HG02678 (cell line): ENCODE measurements at regions not wholly inside any gene's neighbourhood (a gene's known extent, or its start where the extent isn't known, plus 50 kb on each side); places are given as distances from the start of the nearest gene placed in this dataset.
"Not testable (repeated sequence)": the region's sequence is repeated elsewhere in the genome, so short reads cannot be mapped to it uniquely, and the experiment has no call there.

Experiments
- ATAC-seq: cut with Tn5 transposase; IDR thresholded peaks from one replicate; pipeline ENCODE4 v1.9.1; 2021; ENCODE audit warnings: mild to moderate bottlenecking, moderate library complexity; ENCODE audit not compliant: unreplicated experiment

- ATAC-seq, result no peak
Observed at GRCh38 chr7:121623130-121623872, 227.2 kb upstream of the FAM3C start.

DNA sequence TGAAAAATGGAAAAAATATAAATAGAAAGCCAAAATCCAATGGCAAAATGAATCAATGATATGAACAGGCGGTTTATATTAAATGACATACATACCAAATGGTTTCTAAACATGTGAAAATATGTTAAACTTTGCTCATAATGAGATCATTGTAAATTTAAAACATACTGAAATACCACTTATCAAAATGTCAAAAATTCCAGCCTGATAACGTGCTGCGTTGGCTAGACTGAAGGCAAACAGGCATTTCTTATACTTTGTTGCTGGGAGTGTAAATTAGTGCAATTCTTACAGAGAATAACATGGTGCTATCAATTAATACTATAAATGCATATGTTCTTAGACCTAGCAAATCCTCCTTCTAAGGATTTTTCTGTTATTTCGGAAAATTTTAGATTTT, 225.8 kb upstream of the FAM3C start:
- no peak for ATAC-seq

DNA sequence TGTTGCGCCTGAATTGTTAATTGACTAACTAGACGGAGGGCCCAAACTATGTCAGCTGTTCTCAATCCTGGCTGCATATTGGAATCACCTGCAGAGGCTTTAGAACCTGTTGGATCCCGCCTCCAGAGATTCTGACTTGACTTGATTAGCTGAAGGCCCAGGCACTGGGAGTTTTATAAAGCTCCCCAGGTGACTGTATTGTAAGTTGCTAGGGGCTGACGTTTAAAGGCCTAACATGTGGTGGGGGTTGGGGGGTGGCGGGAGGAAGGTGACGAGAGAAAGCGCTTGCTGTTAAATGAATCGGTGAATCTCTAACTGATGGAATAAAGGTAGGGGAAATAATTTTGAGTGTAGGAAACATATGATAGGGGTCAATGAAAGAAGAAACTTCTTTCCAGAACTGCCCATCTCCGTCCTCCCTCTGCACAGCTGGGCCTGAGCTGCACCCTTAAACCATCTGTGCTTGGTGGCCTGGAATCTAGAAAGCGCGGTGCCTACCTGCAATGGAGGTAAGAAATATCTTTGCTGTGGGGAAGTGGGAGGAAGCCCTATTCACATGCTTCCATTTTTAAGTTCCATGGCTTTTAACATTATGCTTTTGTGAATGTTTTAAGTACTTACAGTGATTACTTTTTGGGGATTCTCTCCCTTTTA, 225.0 kb upstream of the FAM3C start:
- ATAC-seq, result no peak

DNA sequence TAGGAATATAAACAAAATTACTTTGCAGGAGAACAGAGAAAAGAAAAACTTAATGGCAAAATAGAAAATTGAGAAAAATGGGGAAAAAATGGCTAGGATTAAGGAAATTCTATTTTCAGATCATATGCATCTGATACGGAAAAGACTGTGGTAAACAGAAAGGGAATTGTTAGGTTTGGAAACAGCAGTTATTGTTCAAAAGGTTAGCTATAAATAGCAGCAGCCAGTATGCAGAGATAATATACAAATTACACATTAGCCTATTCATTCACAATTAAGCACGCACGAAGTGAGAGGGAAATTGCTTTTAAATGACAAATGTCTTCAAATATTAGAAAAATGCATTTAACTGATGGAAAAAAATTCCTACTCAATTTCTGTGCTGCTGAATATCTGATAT, 224.1 kb upstream of the FAM3C start:
- no peak for ATAC-seq

DNA sequence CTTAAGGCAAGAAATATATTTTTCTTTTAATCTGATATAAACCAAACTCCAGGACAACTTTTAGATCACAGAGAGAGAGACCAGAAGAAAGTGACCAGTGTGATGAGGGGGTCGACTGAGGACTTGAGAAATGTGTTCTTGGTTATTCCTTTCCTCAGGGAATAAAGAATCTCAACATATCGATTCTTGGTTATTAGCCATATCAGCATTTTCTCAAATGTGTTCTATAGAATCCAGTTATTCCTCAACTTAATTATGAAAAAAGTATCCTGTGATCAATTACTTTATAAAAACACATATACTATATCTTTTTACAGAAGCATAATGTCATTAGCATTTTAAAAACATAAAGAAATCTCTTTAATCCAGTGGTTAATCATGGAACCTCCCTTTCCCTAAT, 222.1 kb upstream of the FAM3C start:
- ATAC-seq, result no peak

DNA sequence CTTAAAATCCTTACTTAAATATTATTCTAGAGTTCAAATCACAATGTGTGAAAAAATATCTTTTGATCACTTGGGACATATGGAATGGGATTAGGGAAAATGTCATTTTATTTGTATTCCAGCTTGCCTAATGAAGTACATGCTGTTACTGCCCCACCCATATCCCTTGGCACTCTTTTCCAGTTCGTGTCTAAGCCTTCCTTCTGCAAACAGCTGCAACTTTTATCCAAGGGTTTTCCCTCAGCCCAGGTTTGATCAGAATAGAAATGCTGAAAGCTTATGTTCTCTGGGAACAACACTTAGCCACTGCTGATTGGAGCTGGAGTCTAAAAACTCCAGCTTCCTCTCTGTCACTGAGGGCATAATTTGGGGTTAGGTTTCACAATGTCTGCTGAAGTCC, 214.1 kb upstream of the FAM3C start:
- ATAC-seq, result no peak

DNA sequence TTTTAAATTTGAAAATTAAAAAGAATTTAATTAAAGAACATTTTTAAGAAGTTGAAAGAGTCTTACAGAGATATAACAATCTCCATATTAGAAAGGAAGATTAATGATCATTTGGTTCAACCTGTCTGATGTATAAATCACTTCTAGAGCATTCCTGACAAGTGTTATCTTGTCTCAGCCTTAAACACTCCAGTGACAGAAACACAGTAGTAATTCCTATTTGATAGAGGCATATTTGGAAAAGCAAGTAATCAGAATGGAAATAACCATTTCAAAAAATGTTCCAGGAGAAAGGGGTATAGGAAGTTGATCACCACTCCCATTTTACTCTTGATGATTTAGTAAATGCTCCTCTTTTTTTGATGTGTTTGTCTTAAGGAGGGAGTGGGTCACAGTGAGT, 213.1 kb upstream of the FAM3C start:
- ATAC-seq, result no peak

GRCh38 chr7:121608785-121609184, 212.7 kb upstream of the FAM3C start:
- ATAC-seq, result no peak

DNA sequence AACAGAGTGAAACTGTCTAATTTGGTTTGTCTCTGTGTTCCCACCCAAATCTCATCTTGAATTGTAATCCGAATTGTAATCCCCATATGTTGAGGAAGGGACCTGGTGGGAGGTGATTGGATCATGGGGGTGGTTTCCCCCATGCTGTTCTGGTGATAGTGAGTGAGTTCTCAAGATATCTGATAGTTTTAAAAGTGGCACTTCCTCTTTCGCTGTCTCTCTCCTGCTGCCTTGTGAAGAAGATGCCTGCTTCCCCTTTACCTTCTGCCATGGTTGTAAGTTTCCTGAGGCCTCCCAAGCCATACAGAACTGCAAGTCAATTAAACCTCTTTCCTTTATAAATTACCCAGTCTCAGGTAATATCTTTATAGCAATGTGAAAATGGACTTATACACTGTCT, 212.1 kb upstream of the FAM3C start:
- ATAC-seq, result not testable (repeated sequence)

DNA sequence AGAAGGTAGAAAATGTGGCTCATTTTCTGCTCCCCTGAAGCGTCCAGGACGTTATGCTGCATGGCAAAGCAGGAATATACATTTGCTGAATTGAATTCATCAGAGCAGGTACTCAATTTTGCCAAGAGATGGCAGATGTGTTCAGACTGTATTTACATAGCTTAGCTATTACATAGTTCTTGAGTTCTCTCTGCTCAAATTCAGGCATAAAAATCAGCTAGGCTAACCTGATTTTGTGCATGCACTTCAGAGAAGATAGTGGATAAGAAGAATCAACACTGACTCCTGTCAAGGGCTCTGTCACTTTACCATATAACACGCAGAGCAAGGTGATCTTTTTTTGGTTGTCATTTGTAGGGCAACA, 209.2 kb upstream of the FAM3C start:
- no peak for ATAC-seq

- no peak for ATAC-seq
Observed at GRCh38 chr7:121604627-121605316, 208.7 kb upstream of the FAM3C start.

DNA sequence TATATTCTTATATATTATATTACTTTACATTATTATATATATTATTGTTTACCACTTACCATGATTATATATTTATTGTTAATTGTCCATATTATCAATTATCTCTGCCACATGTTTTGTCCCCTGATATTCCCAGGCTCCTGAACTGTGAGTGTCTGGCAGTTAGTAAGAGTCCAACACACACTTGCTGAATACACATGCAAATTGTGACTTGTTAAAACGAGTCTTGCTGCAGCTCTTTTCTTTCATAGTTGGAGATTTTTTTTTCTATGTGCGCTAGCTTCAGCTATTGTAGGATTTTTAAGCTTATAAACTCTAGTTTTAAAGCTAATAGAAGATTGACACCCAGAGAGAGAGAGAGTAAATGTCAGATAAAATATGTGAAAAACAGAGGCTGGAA, 207.8 kb upstream of the FAM3C start:
- no peak for ATAC-seq

DNA sequence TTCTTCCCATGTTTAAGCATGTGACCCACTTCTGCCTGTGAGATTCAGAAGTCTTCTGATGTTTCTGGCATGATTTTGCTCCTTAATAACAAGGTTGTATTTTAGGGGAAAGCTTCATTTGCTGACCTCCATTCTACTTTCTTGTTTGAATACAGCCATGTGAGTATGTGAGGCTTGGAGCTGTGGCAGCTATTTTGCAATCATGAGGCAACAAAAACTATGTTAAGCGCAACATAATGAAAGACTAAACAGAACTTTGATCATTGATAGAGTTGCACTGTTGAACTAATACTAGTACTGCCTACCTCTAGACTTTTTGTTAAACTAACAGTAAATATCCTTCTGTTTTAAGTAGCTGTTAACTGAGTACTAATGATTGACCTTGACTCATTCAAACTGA, 203.8 kb upstream of the FAM3C start:
- ATAC-seq, result no peak

GRCh38 chr7:121595758-121596696, 199.9 kb upstream of the FAM3C start:
- no peak for ATAC-seq

DNA sequence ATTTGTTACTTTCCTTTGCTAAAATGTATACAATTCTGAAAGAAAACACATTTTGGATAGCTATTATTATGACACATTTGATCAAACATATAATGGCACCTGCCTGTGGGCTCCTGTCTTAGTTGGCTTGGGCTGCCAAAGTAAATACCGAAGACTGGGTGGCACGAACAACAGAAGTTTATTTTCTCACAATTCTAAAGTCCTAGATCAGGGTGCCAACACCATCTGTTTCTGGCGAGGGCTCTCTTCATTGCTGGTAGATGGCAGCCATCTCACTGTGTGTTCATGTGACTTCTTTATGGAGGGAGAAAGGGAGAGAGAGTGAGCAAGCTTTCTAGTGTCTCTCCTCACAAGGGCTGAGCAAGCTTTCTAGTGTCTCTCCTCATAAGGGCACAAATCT, 195.8 kb upstream of the FAM3C start:
- no peak for ATAC-seq

DNA sequence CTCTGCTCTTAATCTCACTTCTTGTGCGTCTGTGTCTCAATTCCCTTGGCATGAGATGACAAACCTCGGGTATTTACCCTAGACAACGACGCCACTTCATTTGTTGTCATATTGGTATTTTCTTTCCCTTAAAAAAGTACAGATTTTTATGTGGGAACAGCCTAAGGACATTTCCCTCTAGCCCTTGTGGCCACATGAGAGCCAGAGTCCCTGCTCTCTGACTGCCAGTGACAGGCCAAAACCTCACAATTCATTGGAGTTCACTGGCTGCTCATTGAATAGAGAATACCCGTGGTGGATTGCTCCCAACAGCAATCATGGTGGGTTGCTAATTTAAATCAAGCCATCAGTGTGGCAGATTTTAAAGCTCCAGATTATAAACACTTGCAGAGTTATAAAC, 191.3 kb upstream of the FAM3C start:
- no peak for ATAC-seq

DNA sequence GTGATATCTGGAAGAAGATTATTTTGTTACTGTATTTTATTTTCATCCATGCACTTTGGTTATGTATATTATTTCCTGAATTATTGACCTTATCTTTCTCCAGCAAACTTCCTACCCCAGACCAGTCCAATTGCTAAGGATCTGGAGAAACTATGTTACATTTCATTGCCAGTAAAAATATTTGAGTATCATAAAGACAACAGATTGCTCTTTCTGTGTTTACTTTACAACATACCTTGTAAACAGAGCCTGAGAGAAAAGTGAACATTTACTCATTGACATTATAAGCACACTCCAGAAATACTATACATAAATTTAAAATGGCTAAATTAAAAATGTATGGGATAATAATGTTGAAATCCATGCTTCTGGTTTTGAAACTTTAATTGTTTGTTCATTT, 186.2 kb upstream of the FAM3C start:
- no peak for ATAC-seq

- ATAC-seq, result no peak
Observed at GRCh38 chr7:121579639-121580038, 183.5 kb upstream of the FAM3C start.

DNA sequence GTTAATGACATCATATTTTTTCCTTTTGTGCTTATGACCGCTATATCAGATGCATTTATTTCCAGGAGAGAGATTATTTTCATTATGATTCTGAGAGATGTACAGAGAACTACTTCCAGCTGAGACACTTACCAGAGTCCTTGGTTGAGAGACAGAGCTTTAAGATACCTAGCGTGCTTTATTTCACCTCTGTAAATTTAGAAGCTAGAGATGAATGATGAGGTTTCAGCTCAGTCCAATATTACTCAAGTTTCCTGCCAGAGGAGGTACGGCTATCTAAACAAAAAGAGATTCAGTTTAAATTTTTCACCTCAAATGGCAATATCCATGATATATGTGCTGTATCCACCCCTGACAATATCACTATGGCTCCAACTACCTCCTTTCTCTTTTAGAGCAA, 182.6 kb upstream of the FAM3C start:
- no peak for ATAC-seq

DNA sequence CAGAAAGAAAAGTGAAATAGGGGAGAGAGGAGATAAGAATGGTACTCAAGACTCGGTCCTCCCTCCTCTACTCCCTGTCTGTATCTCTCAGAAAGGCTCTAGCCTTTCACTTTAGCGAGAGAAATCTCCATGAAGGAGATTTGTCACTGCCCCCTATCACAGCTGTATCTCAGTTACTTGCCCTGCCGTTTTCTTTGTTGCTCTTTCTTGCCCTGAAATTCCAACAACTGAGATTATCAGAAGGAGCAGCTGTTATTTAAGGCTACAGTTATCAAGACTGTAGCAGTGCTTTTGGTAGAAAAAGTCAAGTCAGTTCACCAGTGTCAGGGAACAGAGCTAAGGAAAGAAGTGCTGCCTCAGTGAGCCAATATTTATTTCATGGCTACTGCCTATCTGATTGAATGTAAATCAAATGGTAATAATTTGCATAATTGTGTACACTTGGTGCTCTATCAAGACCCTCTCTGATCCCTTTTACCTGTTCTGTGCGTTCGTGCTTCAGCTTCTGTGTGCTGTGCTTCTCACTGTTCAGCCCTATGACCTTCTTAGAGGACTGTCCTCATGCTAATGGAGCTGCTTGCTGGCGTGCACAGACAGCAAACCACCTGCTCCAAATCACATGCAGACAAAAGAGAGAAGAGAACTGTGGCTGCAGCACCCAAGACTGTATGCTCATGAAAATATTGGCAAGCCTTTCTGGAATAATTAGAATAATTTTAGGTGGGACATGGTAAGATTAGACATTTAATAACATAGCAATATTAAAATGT, 180.2 kb upstream of the FAM3C start:
- no peak for ATAC-seq
